Activated CD4-positive, alpha-beta T cell treated with anti-CD3 and anti-CD28 coated beads, Interleukin-2, amount 10 ng/mL, durations not matched to agents 7 days and 5 days (primary cell): ENCODE measurements at regions not wholly inside any gene's neighbourhood (a gene's known extent, or its start where the extent isn't known, plus 50 kb on each side); places are given as distances from the start of the nearest gene placed in this dataset.

Experiments used
- CTCF ChIA-PET: fragments of 350-600 bp; sonication (Branson Sonifier 250); formaldehyde crosslinking; loops from one replicate; lab custom pipeline; 2021; ENCODE audit warnings: antibody characterized with exemption; lab: Charles Lee
- POLR2A ChIA-PET: fragments of 350-600 bp; sonication (Branson Sonifier 250); formaldehyde crosslinking; loops from one replicate; lab custom pipeline; 2021; ENCODE audit warnings: antibody characterized with exemption; lab: Charles Lee
- DNase-seq: peaks from one replicate; pipeline ENCODE4 v3.0.0-alpha.2; 2020
- H3K27ac Mint-ChIP-seq: one replicate; pipeline ENCODE4 v1.8.0; 2021; ENCODE audit warnings: mild to moderate bottlenecking, moderate library complexity, mixed read lengths
- H3K27me3 Mint-ChIP-seq: one replicate; pipeline ENCODE4 v1.8.0; 2021; ENCODE audit warnings: mixed read lengths
- H3K36me3 Mint-ChIP-seq: one replicate; pipeline ENCODE4 v1.8.0; 2021; ENCODE audit warnings: low read depth, mixed read lengths
- H3K4me1 Mint-ChIP-seq: one replicate; pipeline ENCODE4 v1.8.0; 2021; ENCODE audit warnings: mixed read lengths
- H3K4me3 Mint-ChIP-seq: one replicate; pipeline ENCODE4 v1.8.0; 2021; ENCODE audit warnings: mild to moderate bottlenecking, moderate library complexity, mixed read lengths
- H3K9me3 Mint-ChIP-seq: one replicate; pipeline ENCODE4 v1.8.0; 2021; ENCODE audit warnings: mixed read lengths

DNA sequence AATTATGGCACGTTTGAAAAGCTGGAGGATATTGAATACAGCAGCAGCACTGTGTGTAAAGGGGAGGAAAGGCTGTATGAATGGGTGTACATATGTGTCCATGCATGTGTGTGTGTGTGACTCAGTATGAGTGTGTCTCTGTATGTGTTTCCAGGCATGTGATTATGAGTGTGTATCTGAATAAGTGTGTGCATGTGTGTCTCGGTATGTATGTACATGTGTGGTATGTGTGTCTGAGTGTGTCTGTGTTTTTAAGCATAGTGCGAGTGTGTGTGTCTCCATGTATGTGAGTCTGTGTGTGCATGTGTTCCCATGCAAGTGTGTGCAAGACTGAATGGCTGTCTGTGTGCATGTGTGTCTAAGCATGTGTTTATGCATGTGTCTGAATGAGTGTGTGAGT, 259.1 kb upstream of the XYLT1 start:
- POLR2A ChIA-PET, result no interaction called here
- CTCF ChIA-PET, result no interaction called here

DNA sequence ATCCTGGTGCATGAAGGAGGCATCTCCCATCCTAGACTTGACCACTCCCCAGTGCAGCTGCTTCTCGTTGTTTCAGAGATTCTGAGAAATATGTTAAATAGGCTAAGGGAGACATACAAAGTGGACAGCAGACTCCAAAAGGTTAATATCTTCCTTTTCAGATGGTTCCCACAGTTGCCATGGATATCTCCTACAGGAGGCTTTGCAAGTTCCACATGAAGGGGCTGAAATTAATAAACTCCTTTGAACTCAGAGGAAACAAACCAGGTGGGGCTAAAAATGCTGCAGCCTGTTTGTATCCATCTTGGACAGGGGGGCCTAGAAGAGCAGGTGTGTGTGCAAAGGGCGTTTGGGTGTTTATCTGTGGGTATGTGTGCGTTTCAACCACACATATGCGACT, 257.4 kb upstream of the XYLT1 start:
- Mint-ChIP-seq H3K4me3 (no peak overlapping the region), H3K9me3 (peaks cover 5% of the 10 kb centered on the region), H3K27me3 (no peaks in the 10 kb centered on the region), H3K4me1 (no peaks in the 10 kb centered on the region), H3K36me3 (no peaks in the 10 kb centered on the region), H3K27ac (no peak overlapping the region)
- CTCF ChIA-PET, result no interaction called here
- POLR2A ChIA-PET, result no interaction called here
- no peak for DNase-seq

More for the DNA sequence above, 259.1 kb upstream of the XYLT1 start:
- H3K4me3 Mint-ChIP-seq, result no peak overlapping the region
- no peaks in the 10 kb centered on the region for H3K27me3 Mint-ChIP-seq
- H3K9me3 Mint-ChIP-seq, result peaks cover 6% of the 10 kb centered on the region
- H3K27ac Mint-ChIP-seq, result no peak overlapping the region
- H3K4me1 Mint-ChIP-seq, result no peaks in the 10 kb centered on the region
- no peak for DNase-seq
- no peaks in the 10 kb centered on the region for H3K36me3 Mint-ChIP-seq

DNA sequence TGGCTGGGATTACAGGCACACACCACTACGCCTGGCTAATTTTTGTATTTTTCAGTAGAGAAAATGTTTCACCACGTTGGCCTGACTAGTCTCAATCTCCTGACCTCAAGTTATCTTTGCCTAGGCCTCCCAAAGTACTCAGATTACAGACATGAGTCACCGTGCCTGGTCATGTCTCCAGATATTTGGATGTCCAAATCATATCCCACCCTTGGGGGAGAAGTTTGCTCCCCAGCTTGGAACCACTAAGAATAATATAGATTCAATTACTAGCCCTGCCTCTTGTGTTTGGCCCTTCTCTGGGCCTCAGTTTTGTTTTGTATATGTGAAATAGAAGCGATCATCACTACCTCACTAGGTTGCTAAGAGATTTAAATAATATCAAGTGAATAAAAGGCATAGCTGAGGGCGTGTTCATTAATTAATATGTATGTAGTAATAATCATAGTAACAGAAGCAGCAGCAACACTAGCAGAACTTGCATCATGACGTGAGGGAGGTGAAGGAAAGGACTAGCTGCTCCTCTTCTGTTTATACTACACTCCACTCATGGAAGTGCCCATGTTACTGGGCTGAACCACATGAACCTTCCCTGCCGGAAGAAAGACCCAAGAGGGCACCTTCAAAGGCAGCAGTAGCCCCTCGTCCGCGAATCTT, 253.6 kb upstream of the XYLT1 start:
- POLR2A ChIA-PET, result no interaction called here
- Mint-ChIP-seq H3K36me3 (no peaks in the 10 kb centered on the region), H3K27me3 (no peaks in the 10 kb centered on the region), H3K9me3 (no peaks in the 10 kb centered on the region), H3K4me1 (no peaks in the 10 kb centered on the region), H3K27ac (no peak overlapping the region), H3K4me3 (no peak overlapping the region)
- no peak for DNase-seq
- CTCF ChIA-PET, result no interaction called here

DNA sequence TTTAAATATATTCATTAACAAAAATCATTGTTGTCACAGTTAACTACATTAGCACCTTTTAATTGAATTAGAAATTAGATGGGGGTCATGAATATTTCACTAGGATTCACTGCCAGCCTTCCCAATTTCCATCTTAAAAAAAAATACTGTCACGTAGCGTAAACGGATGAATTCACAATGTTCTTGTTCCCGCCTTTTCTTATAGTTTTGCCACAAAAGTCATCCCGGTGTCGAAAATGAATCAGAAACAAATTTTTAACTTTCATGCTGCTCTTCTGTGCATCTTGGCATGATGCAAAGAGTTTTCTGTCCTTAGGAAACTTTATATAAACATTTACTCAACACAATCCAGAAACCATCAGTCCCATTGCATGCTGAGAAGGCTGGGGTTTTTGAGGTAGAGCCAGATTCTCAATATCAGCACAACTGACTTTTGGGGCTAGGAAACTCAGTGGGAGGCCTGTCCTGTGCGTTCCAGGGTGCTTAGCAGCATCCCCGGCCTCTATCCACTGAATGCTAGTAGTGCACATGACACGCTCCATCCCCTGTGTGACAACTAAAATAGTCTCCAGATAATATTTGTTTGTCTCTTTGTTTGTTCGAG, 252.9 kb upstream of the XYLT1 start:
- H3K27ac Mint-ChIP-seq, result no peak overlapping the region
- H3K36me3 Mint-ChIP-seq, result no peaks in the 10 kb centered on the region
- ChIA-PET POLR2A (no interaction called here), CTCF (no interaction called here)
- H3K27me3 Mint-ChIP-seq, result no peaks in the 10 kb centered on the region
- DNase-seq, result no peak
- no peaks in the 10 kb centered on the region for H3K9me3 Mint-ChIP-seq
- H3K4me3 Mint-ChIP-seq, result no peak overlapping the region
- no peaks in the 10 kb centered on the region for H3K4me1 Mint-ChIP-seq

DNA sequence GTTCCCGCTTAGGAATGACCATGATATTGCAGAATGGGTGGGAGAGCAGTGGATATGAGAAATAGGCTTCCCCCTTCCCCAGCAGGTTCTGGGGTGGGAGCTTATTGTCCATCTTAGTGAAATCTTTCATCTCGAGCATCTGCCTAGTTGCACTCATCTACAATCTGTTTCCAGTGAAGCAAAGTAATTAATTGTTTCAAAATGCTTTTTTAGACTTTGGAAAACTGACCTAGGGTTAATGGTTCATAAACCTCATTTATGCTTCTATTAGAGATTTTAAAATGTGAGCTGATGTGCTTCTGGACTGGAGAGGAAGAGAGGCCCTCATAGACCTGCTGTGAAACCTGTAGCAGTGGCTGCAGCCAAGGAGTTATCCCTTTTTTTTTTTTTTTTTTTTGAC, 247.7 kb upstream of the XYLT1 start:
- no peak overlapping the region for H3K4me3 Mint-ChIP-seq
- ChIA-PET CTCF (no interaction called here), POLR2A (no interaction called here)
- DNase-seq, result no peak
- H3K4me1 Mint-ChIP-seq, result no peaks in the 10 kb centered on the region
- no peaks in the 10 kb centered on the region for H3K36me3 Mint-ChIP-seq
- no peak overlapping the region for H3K27ac Mint-ChIP-seq
- H3K9me3 Mint-ChIP-seq, result no peaks in the 10 kb centered on the region
- H3K27me3 Mint-ChIP-seq, result no peaks in the 10 kb centered on the region

DNA sequence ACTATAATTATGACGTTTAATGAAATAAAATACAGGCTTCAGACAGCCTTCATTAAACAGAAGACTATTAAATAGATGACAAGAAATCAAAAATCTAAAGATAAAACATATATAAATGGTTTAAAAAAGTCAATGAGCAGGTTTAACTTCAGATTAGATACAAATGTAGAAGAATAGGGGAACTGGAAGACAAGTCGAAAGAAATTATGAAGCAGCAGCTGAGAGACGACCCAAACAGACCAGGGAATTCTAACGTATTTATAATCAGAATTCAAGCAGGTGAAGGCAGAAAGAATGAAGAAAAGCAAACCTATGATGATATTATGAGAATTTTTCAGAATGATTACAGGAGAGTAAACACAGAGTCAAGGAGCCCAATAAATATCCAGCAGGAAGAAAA, 235.1 kb upstream of the XYLT1 start:
- H3K4me1 Mint-ChIP-seq, result no peaks in the 10 kb centered on the region
- H3K27ac Mint-ChIP-seq, result no peak overlapping the region
- no peaks in the 10 kb centered on the region for H3K27me3 Mint-ChIP-seq
- DNase-seq, result no peak
- ChIA-PET POLR2A (no interaction called here), CTCF (no interaction called here)
- no peak overlapping the region for H3K4me3 Mint-ChIP-seq
- H3K9me3 Mint-ChIP-seq, result no peaks in the 10 kb centered on the region
- no peaks in the 10 kb centered on the region for H3K36me3 Mint-ChIP-seq

DNA sequence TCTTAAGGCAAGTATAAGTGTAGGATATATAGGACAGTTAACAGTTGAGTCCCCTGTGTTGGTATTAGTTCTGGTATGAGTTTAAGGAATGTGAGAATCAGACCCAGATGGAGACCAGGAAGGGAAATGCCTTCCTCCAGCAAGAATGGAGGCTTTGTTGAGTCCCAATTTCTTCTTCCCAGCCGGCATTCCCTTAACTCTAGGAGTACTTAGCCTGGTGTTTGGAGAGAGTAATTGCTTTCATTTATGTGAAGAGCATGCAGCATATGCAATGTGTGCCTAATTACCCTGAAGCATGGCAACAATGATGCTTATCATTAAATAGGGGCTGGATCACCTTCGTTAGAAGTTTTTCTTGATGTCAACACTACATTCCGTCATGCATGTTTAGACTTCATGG, 225.9 kb upstream of the XYLT1 start:
- no peaks in the 10 kb centered on the region for H3K9me3 Mint-ChIP-seq
- no peaks in the 10 kb centered on the region for H3K4me1 Mint-ChIP-seq
- H3K36me3 Mint-ChIP-seq, result no peaks in the 10 kb centered on the region
- no peak for DNase-seq
- H3K27ac Mint-ChIP-seq, result no peak overlapping the region
- CTCF ChIA-PET, result no interaction called here
- peaks cover 5% of the 10 kb centered on the region for H3K27me3 Mint-ChIP-seq
- H3K4me3 Mint-ChIP-seq, result no peak overlapping the region
- POLR2A ChIA-PET, result no interaction called here

DNA sequence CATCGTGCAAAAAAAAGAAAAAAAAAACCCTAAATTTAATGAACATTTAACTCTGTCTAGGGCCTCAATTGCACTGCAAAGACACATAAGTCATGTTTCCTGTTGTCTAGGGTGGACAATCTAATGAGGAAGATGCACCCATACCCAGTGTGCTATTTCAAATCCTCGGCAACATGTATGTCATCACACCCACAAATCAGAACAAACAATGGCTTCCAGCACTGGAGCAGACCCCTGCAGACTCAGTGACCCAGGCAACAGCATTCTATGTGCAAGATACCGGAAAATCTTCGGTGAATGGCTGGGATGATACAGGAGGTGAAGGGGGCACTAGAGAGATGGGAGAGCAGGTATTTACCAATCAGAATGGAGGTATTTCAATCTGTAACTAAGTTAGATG, 221.7 kb upstream of the XYLT1 start:
- ChIA-PET POLR2A (no interaction called here), CTCF (no interaction called here)
- no peaks in the 10 kb centered on the region for H3K9me3 Mint-ChIP-seq
- DNase-seq, result no peak
- H3K27me3 Mint-ChIP-seq, result peaks cover 5% of the 10 kb centered on the region
- H3K4me3 Mint-ChIP-seq, result no peak overlapping the region
- no peaks in the 10 kb centered on the region for H3K36me3 Mint-ChIP-seq
- H3K27ac Mint-ChIP-seq, result no peak overlapping the region
- H3K4me1 Mint-ChIP-seq, result no peaks in the 10 kb centered on the region

DNA sequence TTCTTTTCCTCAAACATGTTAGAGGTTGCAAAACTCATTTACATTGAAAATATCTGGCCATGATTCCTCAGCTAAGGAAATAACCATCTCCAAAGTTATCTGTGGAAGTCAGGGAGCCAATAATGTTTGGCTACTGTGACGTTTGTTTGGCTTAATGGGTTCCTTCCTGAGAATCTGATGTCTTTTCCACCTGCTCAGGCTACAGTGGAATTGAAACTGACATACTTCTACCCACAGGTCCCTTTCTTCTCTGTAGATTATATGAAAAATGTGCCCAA, 221.1 kb upstream of the XYLT1 start:
- H3K27ac Mint-ChIP-seq, result no peak overlapping the region
- CTCF ChIA-PET, result no interaction called here
- H3K4me1 Mint-ChIP-seq, result no peaks in the 10 kb centered on the region
- no peak overlapping the region for H3K4me3 Mint-ChIP-seq
- no peak for DNase-seq
- peaks cover 5% of the 10 kb centered on the region for H3K27me3 Mint-ChIP-seq
- POLR2A ChIA-PET, result no interaction called here
- no peaks in the 10 kb centered on the region for H3K36me3 Mint-ChIP-seq
- no peaks in the 10 kb centered on the region for H3K9me3 Mint-ChIP-seq

DNA sequence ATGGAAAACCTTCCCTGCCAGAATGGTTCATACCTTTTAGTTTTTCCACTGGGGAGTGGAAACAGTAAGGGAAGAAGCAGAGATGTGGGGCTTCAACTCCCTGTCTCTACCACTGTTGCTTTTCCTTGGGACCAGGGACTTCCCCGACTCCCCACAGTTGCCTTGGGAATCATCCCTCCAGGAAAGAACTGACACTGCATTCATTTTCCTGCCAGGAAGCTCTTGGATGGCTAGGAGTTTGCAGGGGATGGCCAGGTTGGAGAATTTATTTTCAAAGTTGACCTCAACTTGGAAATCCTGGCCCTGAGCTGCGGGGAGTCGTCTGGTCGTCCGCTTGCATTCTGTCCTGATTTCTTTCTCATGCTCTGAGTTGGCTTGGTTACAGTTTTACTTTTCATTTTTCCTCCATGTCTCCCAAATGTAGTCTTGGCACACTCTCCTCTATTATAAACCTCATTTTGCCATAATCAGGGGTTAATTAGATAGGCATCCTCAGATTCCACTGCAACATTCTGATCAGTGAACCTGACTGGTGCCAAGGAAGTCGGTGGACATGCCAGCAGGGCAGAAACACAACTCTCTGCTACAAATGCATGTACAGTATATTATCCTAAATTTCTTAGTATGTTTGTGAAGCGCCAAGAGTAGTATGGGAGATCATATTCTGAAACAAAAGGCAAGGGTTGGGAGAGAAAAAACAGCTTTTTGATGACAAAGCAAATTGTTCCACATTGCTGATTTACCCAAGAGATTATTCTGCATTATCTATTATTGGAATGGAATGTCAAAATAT, 220.5 kb upstream of the XYLT1 start:
- POLR2A ChIA-PET, result no interaction called here
- Mint-ChIP-seq H3K4me1 (no peaks in the 10 kb centered on the region), H3K4me3 (no peak overlapping the region), H3K9me3 (no peaks in the 10 kb centered on the region), H3K27me3 (peaks cover 5% of the 10 kb centered on the region), H3K36me3 (no peaks in the 10 kb centered on the region), H3K27ac (no peak overlapping the region)
- CTCF ChIA-PET, result no interaction called here
- DNase-seq, result no peak

DNA sequence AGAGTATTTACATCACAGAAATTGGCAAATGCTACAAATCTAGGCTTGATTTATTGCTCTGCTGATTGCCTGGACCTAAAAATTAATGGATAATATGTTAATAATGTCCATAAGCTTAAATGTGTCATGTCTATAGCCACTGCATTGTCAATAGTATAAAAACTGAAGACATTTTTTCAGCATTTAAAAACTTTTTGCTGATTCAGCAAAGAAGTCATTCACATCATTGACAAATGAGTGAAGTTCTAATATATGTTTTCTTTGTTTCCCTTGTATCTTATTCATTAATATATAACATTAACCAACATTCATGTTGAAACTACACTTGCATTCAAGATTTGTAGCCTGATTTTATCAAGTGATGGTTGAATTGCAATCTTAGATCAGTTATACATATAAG, 214.7 kb upstream of the XYLT1 start:
- Mint-ChIP-seq H3K4me1 (no peaks in the 10 kb centered on the region), H3K27ac (no peak overlapping the region), H3K27me3 (no peaks in the 10 kb centered on the region), H3K9me3 (no peaks in the 10 kb centered on the region), H3K36me3 (no peaks in the 10 kb centered on the region), H3K4me3 (no peak overlapping the region)
- POLR2A ChIA-PET, result no interaction called here
- CTCF ChIA-PET, result no interaction called here
- no peak for DNase-seq

DNA sequence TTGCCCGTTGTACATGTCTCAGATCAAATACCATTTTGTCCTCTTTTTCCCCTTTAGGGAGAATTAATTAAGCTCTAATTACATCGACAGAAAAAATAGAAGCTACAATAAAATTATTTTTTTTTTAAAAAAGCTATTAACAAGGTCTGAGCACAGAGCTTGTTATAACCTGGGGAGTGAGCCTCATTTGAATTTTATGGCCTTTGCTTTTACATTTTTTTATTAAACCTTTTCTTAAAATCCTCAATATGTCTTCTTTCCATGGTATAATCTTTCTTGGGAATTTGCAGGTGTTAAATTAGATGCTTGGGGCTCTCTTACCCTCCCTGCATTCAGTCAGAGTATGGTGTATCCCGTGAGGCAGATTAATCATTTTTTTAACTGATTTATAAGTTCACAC, 212.5 kb upstream of the XYLT1 start:
- Mint-ChIP-seq H3K27me3 (no peaks in the 10 kb centered on the region), H3K9me3 (peaks cover 6% of the 10 kb centered on the region), H3K4me3 (no peak overlapping the region), H3K36me3 (no peaks in the 10 kb centered on the region), H3K4me1 (no peaks in the 10 kb centered on the region), H3K27ac (no peak overlapping the region)
- DNase-seq, result no peak
- CTCF ChIA-PET, result no interaction called here
- POLR2A ChIA-PET, result no interaction called here

DNA sequence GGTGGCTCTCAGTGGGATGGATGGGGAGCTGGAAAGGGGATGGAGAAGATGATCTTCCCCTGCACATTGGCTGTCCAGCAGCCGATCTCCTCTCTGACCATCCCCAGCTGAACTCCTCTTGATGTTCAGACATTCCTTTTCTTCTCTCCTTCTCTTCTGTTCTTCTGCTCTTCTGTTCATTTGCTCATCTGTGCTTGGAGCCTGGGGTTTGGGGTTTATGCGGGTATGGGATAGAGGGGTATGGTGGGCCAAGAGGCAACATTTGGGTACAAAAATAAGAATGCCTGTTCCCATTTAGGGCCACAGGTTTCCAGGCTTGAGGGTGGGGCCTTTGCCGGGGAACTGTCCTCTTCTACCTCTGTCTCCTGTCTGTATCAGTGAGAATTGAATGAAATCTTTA, 205.4 kb upstream of the XYLT1 start:
- ChIA-PET POLR2A (no interaction called here), CTCF (no interaction called here)
- no peak overlapping the region for H3K4me3 Mint-ChIP-seq
- H3K36me3 Mint-ChIP-seq, result no peaks in the 10 kb centered on the region
- H3K9me3 Mint-ChIP-seq, result peaks cover 6% of the 10 kb centered on the region
- H3K27ac Mint-ChIP-seq, result no peak overlapping the region
- no peaks in the 10 kb centered on the region for H3K4me1 Mint-ChIP-seq
- no peak for DNase-seq
- H3K27me3 Mint-ChIP-seq, result peaks cover 9% of the 10 kb centered on the region

DNA sequence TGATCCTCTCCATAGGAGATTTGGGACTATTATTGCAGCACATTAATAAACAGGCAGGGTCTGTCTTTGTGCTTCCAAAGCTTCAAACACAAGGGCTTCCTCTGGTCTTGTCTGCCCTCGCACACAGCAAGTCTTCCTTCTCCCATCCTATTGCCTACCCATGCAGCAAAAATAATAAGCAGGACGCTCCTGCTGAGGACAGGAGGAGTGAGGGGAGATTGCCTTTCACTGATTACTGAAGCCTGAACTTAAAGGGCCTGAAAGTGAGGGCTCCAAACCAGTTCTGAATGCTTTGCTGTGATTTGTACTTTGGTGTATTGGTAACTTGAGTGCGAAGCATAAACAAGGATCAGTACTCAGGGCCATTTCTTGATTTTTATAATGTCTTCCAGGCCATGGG, 197.6 kb upstream of the XYLT1 start:
- peaks cover 6% of the 10 kb centered on the region for H3K27me3 Mint-ChIP-seq
- H3K4me3 Mint-ChIP-seq, result no peak overlapping the region
- H3K36me3 Mint-ChIP-seq, result no peaks in the 10 kb centered on the region
- no peaks in the 10 kb centered on the region for H3K9me3 Mint-ChIP-seq
- no peak for DNase-seq
- H3K4me1 Mint-ChIP-seq, result no peaks in the 10 kb centered on the region
- CTCF ChIA-PET, result interaction anchor here (1.0 kb wide), 1 partner anchor 89 kb away, joined by 3 read pairs; no protein-coding TSS in a partner anchor
- POLR2A ChIA-PET, result no interaction called here
- H3K27ac Mint-ChIP-seq, result no peak overlapping the region
